Naive B cell (primary cell): ENCODE measurements at regions not wholly inside any gene's neighbourhood (a gene's known extent, or its start where the extent isn't known, plus 50 kb on each side); places are given as distances from the start of the nearest gene placed in this dataset.
"Not testable (repeated sequence)": the region's sequence is repeated elsewhere in the genome, so short reads cannot be mapped to it uniquely, and the experiment has no call there.

Source experiments
- ATAC-seq, 2 donors: fragments of 150-1000 bp; cut with Tn5 transposase; 2 replicates each; pipeline ENCODE4 v1.10.0; 2021; ENCODE audit warnings: low read depth in 2 of 2, mild to moderate bottlenecking in 2 of 2, moderate library complexity in 2 of 2
- DNase-seq: peaks from one replicate; pipeline ENCODE4 v3.0.0; 2022
- H3K27ac Mint-ChIP-seq, 6 donors: one replicate each; pipeline ENCODE4 v1.8.0; 2020 to 2022; ENCODE audit warnings: mild to moderate bottlenecking in 6 of 6, mixed read lengths in 6 of 6, moderate library complexity in 5 of 6, inconsistent platforms in 2 of 6
- H3K27me3 Mint-ChIP-seq, 3 donors: one replicate each; pipeline ENCODE4 v1.8.0; 2021 to 2022; ENCODE audit warnings: mixed read lengths in 3 of 3, mild to moderate bottlenecking in 1 of 3
- H3K36me3 Mint-ChIP-seq, 2 donors: one replicate each; pipeline ENCODE4 v1.8.0; 2020 to 2022; ENCODE audit warnings: mixed read lengths in 2 of 2, inconsistent platforms in 1 of 2, mild to moderate bottlenecking in 1 of 2
- H3K4me1 Mint-ChIP-seq, 3 donors: one replicate each; pipeline ENCODE4 v1.8.0; 2020 to 2022; ENCODE audit warnings: mixed read lengths in 3 of 3, inconsistent platforms in 1 of 3, mild to moderate bottlenecking in 1 of 3, moderate library complexity in 1 of 3
- H3K4me3 Mint-ChIP-seq, 8 donors: one replicate each; pipeline ENCODE4 v1.8.0; 2020 to 2022; ENCODE audit warnings: mild to moderate bottlenecking in 8 of 8, mixed read lengths in 8 of 8, moderate library complexity in 8 of 8, inconsistent platforms in 2 of 8
- H3K9me3 Mint-ChIP-seq, 7 donors: one replicate each; pipeline ENCODE4 v1.8.0; 2020 to 2022; ENCODE audit warnings: mixed read lengths in 7 of 7, mild to moderate bottlenecking in 5 of 7, inconsistent platforms in 2 of 7, moderate library complexity in 1 of 7

GRCh38 chr3:64806668-64807605 is 119.1 kb upstream of the ADAMTS9 start:
- ATAC-seq (no peak), DNase-seq (no peak)
- H3K27me3 Mint-ChIP-seq = no peaks in the 10 kb centered on the region
- H3K4me3 Mint-ChIP-seq = no peak overlapping the region
- peaks cover 0 to 9% (median 2%) of the 10 kb centered on the region in 7 donors for H3K9me3 Mint-ChIP-seq
- no peaks in the 10 kb centered on the region for H3K36me3 Mint-ChIP-seq
- H3K4me1 Mint-ChIP-seq = no peaks in the 10 kb centered on the region
- no peak overlapping the region for H3K27ac Mint-ChIP-seq

- ATAC-seq (no peak), DNase-seq (no peak)
- H3K27ac Mint-ChIP-seq = peak overlapping the region in 1 of 6 donors; percentile 23
- no peaks in the 10 kb centered on the region for H3K27me3 Mint-ChIP-seq
- H3K36me3 Mint-ChIP-seq = no peaks in the 10 kb centered on the region
- H3K9me3 Mint-ChIP-seq = peaks cover 0 to 9% (median 2%) of the 10 kb centered on the region in 7 donors
- H3K4me1 Mint-ChIP-seq = no peaks in the 10 kb centered on the region
- no peak overlapping the region for H3K4me3 Mint-ChIP-seq
Measured at GRCh38 chr3:64805978-64806377, 118.2 kb upstream of the ADAMTS9 start.

- Mint-ChIP-seq H3K9me3 (peaks cover 0 to 9% (median 2%) of the 10 kb centered on the region in 7 donors), H3K36me3 (no peaks in the 10 kb centered on the region), H3K4me1 (no peaks in the 10 kb centered on the region), H3K27me3 (no peaks in the 10 kb centered on the region), H3K27ac (no peak overlapping the region), H3K4me3 (no peak overlapping the region)
- ATAC-seq (no peak), DNase-seq (no peak)
Measured at GRCh38 chr3:64805248-64805647, 117.4 kb upstream of the ADAMTS9 start.

GRCh38 chr3:64803469-64803868 is 115.7 kb upstream of the ADAMTS9 start:
- H3K27me3 Mint-ChIP-seq = no peaks in the 10 kb centered on the region
- no peaks in the 10 kb centered on the region for H3K36me3 Mint-ChIP-seq
- no peaks in the 10 kb centered on the region for H3K4me1 Mint-ChIP-seq

GRCh38 chr3:64802460-64802859 is 114.7 kb upstream of the ADAMTS9 start:
- no peak for ATAC-seq
- Mint-ChIP-seq H3K27me3 (no peaks in the 10 kb centered on the region), H3K4me1 (no peaks in the 10 kb centered on the region), H3K27ac (no peak overlapping the region), H3K4me3 (no peak overlapping the region), H3K36me3 (no peaks in the 10 kb centered on the region), H3K9me3 (peaks cover 0 to 9% (median 2%) of the 10 kb centered on the region in 7 donors)
- DNase-seq = no peak

More at GRCh38 chr3:64803469-64803868, 115.7 kb upstream of the ADAMTS9 start:
- H3K4me3 Mint-ChIP-seq = no peak overlapping the region
- peaks cover 0 to 9% (median 2%) of the 10 kb centered on the region in 7 donors for H3K9me3 Mint-ChIP-seq
- no peak overlapping the region for H3K27ac Mint-ChIP-seq
- DNase-seq = no peak
- ATAC-seq = no peak

- H3K36me3 Mint-ChIP-seq = no peaks in the 10 kb centered on the region
- no peak overlapping the region for H3K27ac Mint-ChIP-seq
- no peak for ATAC-seq
Measured at GRCh38 chr3:64801856-64802255, 114.1 kb upstream of the ADAMTS9 start.

GRCh38 chr3:64799606-64800005 is 111.8 kb upstream of the ADAMTS9 start:
- no peak for ATAC-seq
- Mint-ChIP-seq H3K9me3 (peaks cover 0 to 11% (median 2%) of the 10 kb centered on the region in 7 donors), H3K27ac (no peak overlapping the region), H3K4me3 (no peak overlapping the region), H3K36me3 (no peaks in the 10 kb centered on the region), H3K27me3 (no peaks in the 10 kb centered on the region), H3K4me1 (no peaks in the 10 kb centered on the region)
- DNase-seq = no peak

More at GRCh38 chr3:64801856-64802255, 114.1 kb upstream of the ADAMTS9 start:
- Mint-ChIP-seq H3K4me1 (no peaks in the 10 kb centered on the region), H3K9me3 (peaks cover 0 to 11% (median 2%) of the 10 kb centered on the region in 7 donors), H3K27me3 (no peaks in the 10 kb centered on the region), H3K4me3 (no peak overlapping the region)
- no peak for DNase-seq

- Mint-ChIP-seq H3K4me1 (no peaks in the 10 kb centered on the region), H3K36me3 (no peaks in the 10 kb centered on the region), H3K27me3 (no peaks in the 10 kb centered on the region), H3K4me3 (no peak overlapping the region), H3K27ac (no peak overlapping the region), H3K9me3 (peaks cover 0 to 5% (median 2%) of the 10 kb centered on the region in 7 donors)
- ATAC-seq (no peak), DNase-seq (no peak)
Measured at GRCh38 chr3:64798316-64798715, 110.5 kb upstream of the ADAMTS9 start.

- no peak overlapping the region for H3K4me3 Mint-ChIP-seq
- H3K4me1 Mint-ChIP-seq = no peaks in the 10 kb centered on the region
- no peaks in the 10 kb centered on the region for H3K27me3 Mint-ChIP-seq
Measured at GRCh38 chr3:64796607-64797399, 109.0 kb upstream of the ADAMTS9 start.

GRCh38 chr3:64792445-64792844 is 104.6 kb upstream of the ADAMTS9 start:
- H3K4me3 Mint-ChIP-seq = no peak overlapping the region
- H3K27me3 Mint-ChIP-seq = no peaks in the 10 kb centered on the region

More at GRCh38 chr3:64796607-64797399, 109.0 kb upstream of the ADAMTS9 start:
- DNase-seq (no peak), ATAC-seq (no peak)
- Mint-ChIP-seq H3K9me3 (peaks cover 0 to 6% (median 2%) of the 10 kb centered on the region in 7 donors), H3K27ac (no peak overlapping the region), H3K36me3 (no peaks in the 10 kb centered on the region)

GRCh38 chr3:64789111-64789510 is 101.3 kb upstream of the ADAMTS9 start:
- H3K27me3 Mint-ChIP-seq = no peaks in the 10 kb centered on the region
- H3K36me3 Mint-ChIP-seq = no peaks in the 10 kb centered on the region
- no peak for ATAC-seq
- H3K27ac Mint-ChIP-seq = no peak overlapping the region
- DNase-seq = no peak
- peaks cover 0 to 8% (median 2%) of the 10 kb centered on the region in 7 donors for H3K9me3 Mint-ChIP-seq
- no peaks in the 10 kb centered on the region for H3K4me1 Mint-ChIP-seq
- no peak overlapping the region for H3K4me3 Mint-ChIP-seq

More at GRCh38 chr3:64792445-64792844, 104.6 kb upstream of the ADAMTS9 start:
- DNase-seq (no peak), ATAC-seq (no peak)
- peaks cover 0 to 7% (median 4%) of the 10 kb centered on the region in 7 donors for H3K9me3 Mint-ChIP-seq
- no peaks in the 10 kb centered on the region for H3K36me3 Mint-ChIP-seq
- no peak overlapping the region for H3K27ac Mint-ChIP-seq
- no peaks in the 10 kb centered on the region for H3K4me1 Mint-ChIP-seq

GRCh38 chr3:64783200-64783599 is 95.4 kb upstream of the ADAMTS9 start:
- Mint-ChIP-seq H3K27me3 (no peaks in the 10 kb centered on the region), H3K4me1 (no peaks in the 10 kb centered on the region), H3K36me3 (no peaks in the 10 kb centered on the region), H3K27ac (no peak overlapping the region), H3K4me3 (no peak overlapping the region), H3K9me3 (peaks cover 11 to 45% (median 19%) of the 10 kb centered on the region in 7 donors)
- no peak for DNase-seq
- no peak for ATAC-seq

GRCh38 chr3:64780923-64781322 is 93.1 kb upstream of the ADAMTS9 start:
- not testable (repeated sequence) for H3K4me3 Mint-ChIP-seq, ATAC-seq, H3K27ac Mint-ChIP-seq, DNase-seq, H3K4me1 Mint-ChIP-seq, H3K27me3 Mint-ChIP-seq, H3K36me3 Mint-ChIP-seq
- peaks cover 11 to 52% (median 23%) of the 10 kb centered on the region in 7 donors for H3K9me3 Mint-ChIP-seq
